Epithelial cell of esophagus (primary cell): ENCODE measurements at regions not wholly inside any gene's neighbourhood (a gene's known extent, or its start where the extent isn't known, plus 50 kb on each side); places are given as distances from the start of the nearest gene placed in this dataset.

Experiments used
- DNase-seq: peaks from one replicate; pipeline ENCODE4 v3.0.0; 2010; ENCODE audit warnings: low read depth
- H3K4me3 ChIP-seq: 2 replicates; pipeline ENCODE4 v1.5.1; 2011; ENCODE audit warnings: mild to moderate bottlenecking, low read length, control low read depth
- CTCF ChIP-seq: IDR thresholded peaks from 2 replicates; pipeline ENCODE4 v1.5.1; 2011; ENCODE audit warnings: low read depth, mild to moderate bottlenecking, low read length, control low read depth, inconsistent platforms; ENCODE audit not compliant: insufficient read depth; ENCODE audit errors: missing control alignments

GRCh38 chr4:89665662-89666061, 171.3 kb downstream of the SNCA start:
- H3K4me3 ChIP-seq = no peak overlapping the region
- DNase-seq = peak; percentile 81
- no peak for TF ChIP-seq CTCF

DNA sequence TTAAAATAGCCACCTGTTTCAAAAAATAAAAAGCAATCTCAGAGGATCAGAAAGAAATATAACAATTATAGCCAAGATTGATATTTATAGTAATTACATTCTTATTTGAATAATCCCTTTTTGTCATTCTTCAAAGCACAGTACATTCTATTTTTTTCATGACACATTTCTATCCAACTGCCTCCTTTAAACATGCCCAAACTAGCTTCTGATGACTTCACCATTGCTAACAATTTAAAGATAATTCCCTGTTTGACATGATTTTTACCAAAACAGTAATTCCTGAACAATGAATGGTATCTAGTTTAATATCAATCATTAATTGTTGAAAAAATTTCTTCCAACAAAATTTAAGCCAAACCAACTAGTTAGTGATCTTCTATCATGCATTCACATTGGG, 172.4 kb downstream of the SNCA start:
- TF ChIP-seq CTCF = no peak
- no peak overlapping the region for H3K4me3 ChIP-seq

GRCh38 chr4:89661173-89661899, 175.6 kb downstream of the SNCA start:
- peak; percentile 86 for DNase-seq
- TF ChIP-seq CTCF = no peak
- no peak overlapping the region for H3K4me3 ChIP-seq

More for the DNA sequence above, 172.4 kb downstream of the SNCA start:
- DNase-seq = peak; percentile 68

- H3K4me3 ChIP-seq = no peak overlapping the region
- DNase-seq = no peak
- TF ChIP-seq CTCF = no peak
Measured at GRCh38 chr4:89660444-89661172, 176.4 kb downstream of the SNCA start.

DNA sequence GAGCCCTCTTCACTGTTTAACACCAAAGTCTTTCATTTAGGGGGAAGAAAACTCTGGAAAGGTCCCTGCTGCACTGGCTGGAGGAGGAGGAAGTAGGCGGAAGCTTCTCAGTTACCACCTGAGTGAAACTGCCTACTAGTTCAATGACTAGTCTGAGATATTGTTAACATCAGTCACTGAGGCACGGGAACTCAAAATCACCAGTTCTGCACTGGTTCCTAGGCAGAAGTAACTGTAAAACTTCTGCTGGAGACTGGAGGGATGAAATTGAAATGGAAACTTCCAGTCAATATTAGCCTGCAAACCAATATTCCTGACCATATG, 178.3 kb downstream of the SNCA start:
- no peak for DNase-seq
- H3K4me3 ChIP-seq = no peak overlapping the region
- TF ChIP-seq CTCF = no peak

GRCh38 chr4:89657931-89658700, 178.8 kb downstream of the SNCA start:
- peak; percentile 47 for DNase-seq
- no peak overlapping the region for H3K4me3 ChIP-seq
- peak; percentile 55 for TF ChIP-seq CTCF
